Keratinocyte (primary cell): ENCODE measurements at regions not wholly inside any gene's neighbourhood (a gene's known extent, or its start where the extent isn't known, plus 50 kb on each side); places are given as distances from the start of the nearest gene placed in this dataset.

Experiments
- DNase-seq: peaks from one replicate; pipeline ENCODE4 v3.0.0-alpha.2; 2011; ENCODE audit warnings: low read depth, missing footprints, low spot score
- FAIRE-seq: peaks from 2 replicates; lab custom pipeline; 2011; peaks lifted over from hg19 to GRCh38; lab: Jason Lieb, UNC
- H2AFZ ChIP-seq: 2 replicates; pipeline ENCODE4 v1.6.0; 2012; ENCODE audit warnings: low read length, control low read depth, inconsistent platforms; ENCODE audit not compliant: control insufficient read depth
- H3K27ac ChIP-seq: 2 replicates; pipeline ENCODE4 v1.5.1; 2011; ENCODE audit warnings: low read length; ENCODE audit not compliant: control insufficient read depth, insufficient read depth
- H3K27me3 ChIP-seq: 3 replicates; pipeline ENCODE4 v1.6.0; 2011; ENCODE audit warnings: low read length; ENCODE audit not compliant: control insufficient read depth, insufficient read depth; ENCODE audit errors: extremely low read depth
- H3K36me3 ChIP-seq, 2 experiments: 2 replicates in 1 of 2; 3 replicates in 1 of 2; pipeline ENCODE4 v1.5.1; 2011; ENCODE audit warnings: low read length in 2 of 2, mild to moderate bottlenecking in 1 of 2; ENCODE audit not compliant: control insufficient read depth in 2 of 2, insufficient read depth in 2 of 2; ENCODE audit errors: extremely low read depth in 1 of 2
- H3K4me1 ChIP-seq: 3 replicates; pipeline ENCODE4 v1.5.1; 2011; ENCODE audit warnings: low read length; ENCODE audit not compliant: control insufficient read depth, insufficient read depth; ENCODE audit errors: extremely low read depth
- H3K4me2 ChIP-seq: 3 replicates; pipeline ENCODE4 v1.6.0; 2011; ENCODE audit warnings: low read depth, low read length; ENCODE audit not compliant: control insufficient read depth, insufficient read depth; ENCODE audit errors: extremely low read depth
- H3K4me3 ChIP-seq, 3 experiments: fragments of 200-600 bp in 1 of 3; sonication (generic) in 1 of 3; 2 replicates in 2 of 3; 3 replicates in 1 of 3; pipeline ENCODE4 v1.5.1; 2011 to 2016; ENCODE audit warnings: low read length in 3 of 3, mild to moderate bottlenecking in 3 of 3, control low read depth in 2 of 3, inconsistent platforms in 1 of 3, low read depth in 1 of 3, mixed read lengths in 1 of 3, mixed run types in 1 of 3, moderate library complexity in 1 of 3; ENCODE audit not compliant: control insufficient read depth in 2 of 3, insufficient read depth in 2 of 3; ENCODE audit errors: extremely low read depth in 1 of 3
- H3K79me2 ChIP-seq: 2 replicates; pipeline ENCODE4 v1.6.0; 2012; ENCODE audit warnings: low read length; ENCODE audit not compliant: control insufficient read depth, insufficient read depth
- H3K9ac ChIP-seq: 3 replicates; pipeline ENCODE4 v1.6.0; 2011; ENCODE audit warnings: low read length; ENCODE audit not compliant: control insufficient read depth, insufficient read depth; ENCODE audit errors: extremely low read depth
- H3K9me1 ChIP-seq: 3 replicates; pipeline ENCODE4 v1.6.0; 2011; ENCODE audit warnings: low read length; ENCODE audit not compliant: control insufficient read depth, insufficient read depth; ENCODE audit errors: extremely low read depth
- H3K9me3 ChIP-seq: 2 replicates; pipeline ENCODE4 v1.5.1; 2012; ENCODE audit warnings: low read depth, low read length; ENCODE audit not compliant: control insufficient read depth
- H4K20me1 ChIP-seq: 3 replicates; pipeline ENCODE4 v1.6.0; 2011; ENCODE audit warnings: low read length; ENCODE audit not compliant: control insufficient read depth, insufficient read depth; ENCODE audit errors: extremely low read depth
- CTCF ChIP-seq, 3 experiments: IDR thresholded peaks in 1 of 3; conservative IDR thresholded peaks in 1 of 3; optimal IDR thresholded peaks in 1 of 3; 2 replicates in 2 of 3; 3 replicates in 1 of 3; pipeline versions ENCODE3 to v1.5.1; 2011; ENCODE audit warnings: low read length in 3 of 3, mild to moderate bottlenecking in 3 of 3, moderate library complexity in 2 of 3, control low read depth in 1 of 3, inconsistent platforms in 1 of 3; ENCODE audit not compliant: insufficient read depth in 2 of 3; ENCODE audit errors: extremely low read depth in 1 of 3
- EZH2 ChIP-seq: IDR thresholded peaks from one replicate; pipeline ENCODE4 v1.6.1; 2012; ENCODE audit warnings: inconsistent platforms, mild to moderate bottlenecking, low read length, moderate library complexity
- dilution Hi-C: fragments of 300-500 bp; cut with MboI; formaldehyde crosslinking; loops from one replicate; pipeline ENCODE4 v1.7.0; 2020; ENCODE audit warnings: low sequenced_read_pairs; ENCODE audit not compliant: extremely low pct_ligation_motif_present
- small RNA-seq, 3 experiments: library from RNA; depleted of rRNA; stranded (forward); fragments of <200 nt; gene quantifications; one replicate each; pipeline ENCODE3, GENCODE V24; 2012; ENCODE audit warnings: low read depth in 3 of 3, low replicate concordance in 1 of 3; ENCODE audit not compliant: insufficient read length in 3 of 3

GRCh38 chr3:71838406-71838805 lies 53.5 kb upstream of the PROK2 start:
- no peaks in the 10 kb centered on the region for H3K79me2 ChIP-seq
- H3K36me3 ChIP-seq = no peaks in the 10 kb centered on the region
- dilution Hi-C loops = no loop called here
- H3K4me1 ChIP-seq = no peaks in the 10 kb centered on the region
- H3K4me3 ChIP-seq = no peak overlapping the region
- TF ChIP-seq EZH2 (no peak), CTCF (optimal IDR thresholded peaks at IDR 0.05 in 1 of 3, IDR thresholded peaks at IDR 0.05 in 1 of 3, conservative IDR thresholded peaks at IDR 0.05 in 1 of 3; ENCODE audit: extremely low read depth in 1 of 3, insufficient read depth in 2 of 3, low read length in 3 of 3) (no peak)
- no peak overlapping the region for H3K27ac ChIP-seq
- no peak overlapping the region for H3K9ac ChIP-seq
- no peak overlapping the region for H3K4me2 ChIP-seq
- FAIRE-seq = no peak
- H3K9me1 ChIP-seq = no peaks in the 10 kb centered on the region
- no peaks in the 10 kb centered on the region for H4K20me1 ChIP-seq
- H2AFZ ChIP-seq = no peak overlapping the region
- H3K9me3 ChIP-seq = no peaks in the 10 kb centered on the region
- no peak for DNase-seq
- H3K27me3 ChIP-seq = no peaks in the 10 kb centered on the region

Small RNA genes in the stretch of these regions (small RNA-seq; reads per million reads assigned to genes)
- 0 to 1.3 (median 0.33) reads per million in 3 experiments for gene AC104435.1
- 0 reads per million in 3 experiments for gene AC105265.1
- gene RNA5SP136 = 0 reads per million in 3 experiments
- 0 reads per million in 3 experiments for gene RNU1-62P
- 0 reads per million in 3 experiments for gene UBE2Q2P9
